NCI-H69 (cell line): ENCODE measurements at regions not wholly inside any gene's neighbourhood (a gene's known extent, or its start where the extent isn't known, plus 50 kb on each side); places are given as distances from the start of the nearest gene placed in this dataset.
"Not testable (repeated sequence)": the region's sequence is repeated elsewhere in the genome, so short reads cannot be mapped to it uniquely, and the experiment has no call there.

Experiments used
- DNase-seq: peaks from one replicate; lab custom pipeline; 2025; lab: John Stamatoyannopoulos, UW

DNA sequence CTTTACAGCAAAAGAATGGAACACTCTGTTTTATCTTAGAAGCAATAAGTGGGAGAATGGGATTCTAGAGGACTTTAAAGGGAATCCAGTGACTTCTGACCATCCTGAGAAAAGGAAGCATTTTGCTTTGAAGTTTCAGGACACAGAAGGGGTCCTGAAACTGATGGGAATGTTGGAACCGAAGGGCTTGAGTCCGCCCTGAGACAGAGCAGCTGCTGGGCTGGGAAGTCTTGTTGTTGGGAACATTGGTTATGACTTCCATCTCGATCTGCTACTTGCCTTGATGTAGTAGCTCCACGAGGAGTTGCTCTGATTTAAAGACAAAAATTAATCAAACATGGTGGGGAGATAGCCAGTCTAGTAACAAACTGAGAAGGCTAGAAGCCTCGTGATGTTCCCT is 177.6 kb downstream of the JCAD start:
- no peak for DNase-seq

DNA sequence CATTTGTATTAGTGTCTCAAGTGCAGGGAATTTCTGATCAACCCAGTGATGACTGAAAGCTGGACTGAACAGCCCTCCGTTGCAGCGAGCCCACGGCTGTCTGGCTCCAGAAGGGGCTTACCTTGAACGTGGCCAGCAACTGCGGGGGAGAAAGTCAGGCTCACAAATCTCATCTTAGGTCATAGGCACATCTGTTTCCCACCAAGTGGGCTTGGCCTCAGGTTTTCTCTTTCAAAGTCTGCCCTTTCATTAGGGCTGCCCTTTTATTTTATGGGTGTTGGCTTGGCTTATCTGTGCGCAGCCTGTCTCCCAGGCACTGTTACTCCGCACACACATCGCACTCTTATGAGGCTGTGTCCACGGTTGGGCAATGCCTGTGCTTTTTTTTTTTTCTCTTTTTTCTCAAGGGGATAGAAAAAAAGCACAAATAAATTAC is 178.0 kb downstream of the JCAD start:
- DNase-seq = no peak

DNA sequence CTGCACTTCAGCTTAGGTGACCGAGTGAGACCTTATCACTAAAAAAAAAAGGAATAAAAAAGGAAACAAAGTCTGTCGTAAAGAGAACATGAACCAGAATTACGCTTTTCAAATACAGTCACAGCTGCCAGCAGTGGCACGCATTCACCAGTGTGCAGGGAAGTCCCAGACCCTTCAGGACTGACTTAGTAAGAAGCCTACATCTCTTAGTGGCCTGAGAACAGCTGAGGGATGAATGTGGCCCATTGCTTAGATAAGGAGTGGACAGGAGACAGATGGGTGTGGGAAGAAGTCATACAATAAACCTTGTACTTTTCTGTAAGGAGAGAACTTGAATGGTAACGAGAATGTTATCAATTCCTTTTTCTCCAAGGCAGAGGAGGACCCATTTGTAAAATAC is 178.5 kb downstream of the JCAD start:
- DNase-seq = no peak

DNA sequence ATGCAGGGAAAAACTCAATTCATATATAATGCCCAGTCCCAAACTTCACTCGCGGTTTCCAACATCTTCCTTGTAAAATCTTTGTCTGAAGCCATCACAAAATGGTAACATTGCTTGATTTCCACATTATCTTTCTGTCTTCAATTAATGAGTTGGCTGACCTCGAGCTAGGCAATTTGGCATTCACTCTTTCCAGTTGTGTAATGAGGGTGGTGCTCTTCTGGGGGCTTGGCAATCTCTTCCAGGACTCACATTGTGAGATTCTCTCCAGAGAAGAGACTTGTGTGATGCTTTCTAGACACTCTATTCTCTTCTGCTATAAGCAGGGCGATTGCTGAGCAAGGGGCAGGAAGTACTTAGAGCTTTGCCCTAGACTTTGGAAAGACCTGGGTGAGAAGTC is 179.5 kb downstream of the JCAD start:
- DNase-seq = no peak

DNA sequence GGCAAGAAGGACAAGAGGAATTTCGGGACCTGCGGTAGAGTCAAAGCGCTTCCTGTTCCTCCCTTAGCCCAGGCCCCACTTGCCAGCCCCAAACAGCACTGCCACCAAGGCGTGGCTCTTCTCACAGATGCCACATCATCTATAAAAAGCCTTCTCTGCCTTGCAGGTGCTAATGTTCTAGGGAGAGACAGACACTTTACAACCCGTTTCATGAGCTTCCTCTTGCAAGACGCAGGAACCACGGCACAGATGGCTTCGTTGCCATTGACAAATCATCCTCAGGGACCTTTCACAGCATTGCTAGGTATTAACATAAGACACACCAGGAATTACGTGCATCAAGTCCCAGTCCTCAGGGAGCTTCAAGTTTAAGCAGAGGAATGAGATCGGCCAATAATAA is 180.9 kb downstream of the JCAD start:
- DNase-seq = no peak

DNA sequence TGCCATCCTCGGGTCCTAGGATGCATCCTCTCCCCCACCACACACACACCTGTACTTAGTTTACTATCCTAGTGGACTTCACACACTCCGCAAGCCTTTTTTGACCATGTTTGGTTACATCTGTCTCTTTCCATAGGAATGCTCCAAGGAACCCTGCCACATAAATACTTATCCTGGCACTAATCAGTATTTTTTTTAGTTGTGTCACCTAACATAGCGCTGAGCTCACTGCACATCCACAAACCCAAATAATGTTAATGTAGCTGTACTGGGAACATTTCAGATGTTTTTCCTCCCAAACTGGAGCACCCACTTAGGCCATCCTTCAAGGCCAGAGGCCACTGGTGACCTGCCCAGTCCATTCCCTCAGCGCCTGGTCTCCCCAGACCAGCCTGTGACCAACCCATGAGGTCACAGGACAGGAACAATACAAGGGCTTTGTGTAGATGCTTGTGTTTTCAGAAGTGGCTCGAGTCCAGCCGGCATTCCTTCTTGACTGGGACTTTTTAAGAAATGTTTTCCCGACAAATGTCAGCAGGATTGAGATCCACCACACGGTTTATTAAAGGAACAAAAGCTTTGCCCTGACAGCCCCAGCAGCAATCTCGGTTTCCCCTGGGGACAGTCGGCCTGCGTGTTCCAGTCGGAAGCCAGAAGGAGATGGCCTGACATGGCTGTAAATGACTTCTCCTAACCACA is 181.4 kb downstream of the JCAD start:
- no peak for DNase-seq

DNA sequence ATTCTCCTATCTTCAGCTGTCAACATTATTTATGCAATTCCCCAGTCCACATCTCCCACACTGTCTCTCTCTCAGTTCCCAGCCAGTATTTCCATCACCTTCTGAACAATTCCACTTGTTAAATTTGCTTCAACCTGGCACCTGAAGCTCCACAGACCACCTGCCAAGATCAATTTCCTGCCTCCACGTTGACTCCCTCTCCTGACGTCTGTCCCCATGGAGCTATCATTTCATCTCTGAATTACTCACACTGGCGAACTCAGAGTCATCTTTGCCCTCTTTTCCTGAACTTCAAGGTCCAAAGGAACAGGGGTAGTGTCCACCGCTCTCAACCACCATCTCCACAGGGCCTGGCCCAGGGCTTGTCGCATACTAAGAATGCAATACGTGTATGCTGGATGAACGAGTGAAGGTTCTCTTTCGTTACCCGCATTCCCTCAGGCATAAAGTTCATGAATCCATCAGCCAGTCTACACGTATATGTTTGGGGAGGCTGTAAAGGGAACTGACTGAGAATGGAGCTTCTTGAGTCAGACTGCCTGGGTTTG is 183.3 kb downstream of the JCAD start:
- DNase-seq = peak; percentile 3

DNA sequence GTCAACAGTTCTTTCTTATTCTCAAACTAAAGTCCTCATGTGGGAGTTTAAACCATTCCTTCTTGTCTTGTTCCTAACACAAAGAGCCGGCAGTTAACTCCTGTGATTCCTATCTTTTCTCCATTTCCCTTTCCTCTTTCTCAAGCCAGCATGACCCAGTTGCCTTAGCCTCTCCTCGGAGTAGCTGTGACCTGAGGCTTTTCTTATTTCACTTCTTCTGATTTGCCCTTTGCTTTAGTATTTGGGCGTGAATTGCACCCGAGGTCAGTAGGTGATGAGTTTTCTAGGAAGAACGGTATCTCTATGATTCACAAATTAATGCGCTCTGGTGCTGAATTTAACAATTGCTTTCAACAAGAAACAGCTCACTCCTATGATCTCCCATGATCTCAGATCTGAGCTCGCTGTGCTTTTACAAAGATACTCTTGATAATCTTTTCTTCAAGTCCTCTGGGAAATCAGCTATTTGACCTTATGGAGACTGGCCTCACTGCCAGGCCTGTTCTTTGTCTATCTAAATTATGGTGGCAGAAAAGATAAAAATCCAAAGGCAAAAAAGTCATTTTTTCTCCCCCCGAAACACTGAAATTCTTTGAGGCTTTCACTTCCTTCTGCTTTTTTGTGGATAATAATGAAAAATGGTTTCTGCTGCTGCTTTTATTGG is 184.6 kb downstream of the JCAD start:
- no peak for DNase-seq

DNA sequence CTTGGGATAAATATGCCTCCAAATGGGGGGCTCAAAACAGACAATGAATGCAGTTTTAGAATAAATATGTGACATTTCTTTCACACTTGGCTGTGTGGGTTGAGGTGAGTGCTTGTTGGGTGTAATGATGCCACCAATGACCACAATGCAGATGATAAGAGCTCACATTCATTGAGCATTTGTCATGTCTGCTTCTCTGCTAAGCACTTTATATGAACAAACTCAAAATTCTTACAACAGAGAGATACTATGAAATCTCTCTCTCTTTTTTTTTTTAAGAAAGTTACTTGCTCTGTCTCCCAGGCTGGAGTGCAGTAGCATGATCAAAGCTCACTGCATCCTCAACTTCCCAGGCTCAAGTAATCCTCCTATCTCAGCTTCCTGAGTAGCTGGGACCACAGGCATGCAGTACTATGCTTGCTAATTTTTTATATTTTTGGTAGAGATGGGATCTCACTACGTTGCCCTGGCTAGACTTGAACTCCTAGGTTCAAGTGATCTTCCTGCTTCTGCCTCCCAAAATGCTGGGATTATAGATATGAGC is 185.4 kb downstream of the JCAD start:
- no peak for DNase-seq

DNA sequence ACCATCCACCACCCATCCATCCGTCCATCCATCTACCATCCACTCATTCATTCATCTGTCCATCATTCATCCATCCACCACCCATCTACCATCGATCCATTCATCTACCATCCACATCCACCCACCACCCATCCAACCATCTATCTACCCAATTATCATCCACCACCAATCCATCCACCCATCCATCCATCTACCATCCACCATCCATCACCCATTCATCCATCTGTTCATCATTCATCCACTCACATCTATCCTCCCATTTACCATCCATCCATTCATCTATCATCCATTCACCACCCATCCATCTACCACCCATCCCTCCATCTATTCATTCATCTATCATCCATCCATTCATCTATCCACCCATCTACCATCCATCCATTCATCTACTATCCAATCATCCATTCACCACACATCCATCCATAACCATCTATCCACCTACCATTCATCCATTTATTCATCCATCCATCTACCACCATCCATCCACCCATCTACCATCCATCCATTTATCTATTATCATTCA is 188.8 kb downstream of the JCAD start:
- DNase-seq = no peak

DNA sequence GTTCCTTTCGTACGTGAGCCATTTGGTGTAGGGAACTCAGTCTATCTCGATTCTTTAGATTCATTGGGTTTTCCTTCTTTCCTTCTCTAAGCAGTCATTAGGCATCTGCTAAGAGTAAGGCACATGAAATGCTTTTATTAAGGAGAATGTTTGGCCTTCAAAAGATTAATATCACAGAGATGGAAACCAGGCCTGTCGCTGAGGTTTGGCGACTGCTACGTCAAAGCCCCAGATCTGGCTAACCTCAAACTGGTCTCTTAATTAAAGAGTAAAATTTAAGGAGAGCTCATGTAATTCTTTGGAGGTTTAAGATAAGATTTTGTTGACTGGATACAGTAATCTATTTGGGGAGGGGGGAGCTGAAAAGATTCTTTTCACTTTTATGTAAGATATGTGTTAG is 189.8 kb downstream of the JCAD start:
- no peak for DNase-seq

DNA sequence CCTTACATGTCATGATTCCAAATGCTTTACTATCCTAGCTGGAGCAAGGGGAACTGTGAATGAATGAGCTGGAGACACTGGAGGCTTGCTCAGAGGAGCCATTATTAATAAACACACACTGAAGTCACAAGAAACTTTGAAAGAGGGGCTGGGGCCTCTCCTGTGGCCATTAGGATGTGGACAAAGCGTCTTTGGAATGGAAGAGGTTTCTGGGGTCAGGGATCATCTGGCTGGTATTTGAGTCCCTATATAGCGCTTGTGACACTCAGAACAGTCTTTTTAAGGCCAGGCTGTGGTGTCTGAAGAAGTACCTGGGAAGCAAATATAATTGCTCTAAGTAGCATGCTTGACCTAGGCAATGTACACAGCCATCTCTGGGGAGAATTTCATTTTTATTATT is 193.0 kb downstream of the JCAD start:
- DNase-seq = no peak

DNA sequence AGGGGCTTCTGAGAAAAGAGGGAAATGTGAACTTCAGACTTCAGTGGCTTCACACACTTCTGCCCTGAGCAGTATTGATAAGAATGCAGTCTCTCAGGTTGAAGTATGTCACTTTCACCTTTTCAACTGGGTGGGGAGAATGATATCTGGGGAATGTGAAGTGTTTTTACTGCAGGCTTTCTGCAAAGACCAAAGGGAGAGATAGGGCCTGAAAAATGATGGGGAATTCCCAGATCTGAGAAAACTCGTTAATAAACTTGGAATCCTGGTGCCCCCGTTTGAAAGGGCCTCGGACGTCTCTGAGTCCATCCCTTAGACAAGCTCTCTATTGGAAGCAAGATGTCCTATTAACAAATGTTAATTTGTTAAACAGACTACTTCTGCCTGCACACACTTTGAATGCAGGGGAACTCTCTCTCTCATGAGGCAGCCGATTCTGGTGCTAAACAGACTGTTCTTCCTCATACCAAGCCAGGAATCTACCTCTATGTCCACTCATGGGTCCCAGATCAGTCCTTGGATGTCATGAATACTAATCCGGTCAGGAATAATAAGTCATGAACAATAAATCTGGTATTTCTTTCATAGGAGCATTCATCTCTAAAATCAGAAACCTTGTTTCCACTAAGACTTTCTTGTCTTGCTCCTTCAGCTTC is 193.6 kb downstream of the JCAD start:
- no peak for DNase-seq

DNA sequence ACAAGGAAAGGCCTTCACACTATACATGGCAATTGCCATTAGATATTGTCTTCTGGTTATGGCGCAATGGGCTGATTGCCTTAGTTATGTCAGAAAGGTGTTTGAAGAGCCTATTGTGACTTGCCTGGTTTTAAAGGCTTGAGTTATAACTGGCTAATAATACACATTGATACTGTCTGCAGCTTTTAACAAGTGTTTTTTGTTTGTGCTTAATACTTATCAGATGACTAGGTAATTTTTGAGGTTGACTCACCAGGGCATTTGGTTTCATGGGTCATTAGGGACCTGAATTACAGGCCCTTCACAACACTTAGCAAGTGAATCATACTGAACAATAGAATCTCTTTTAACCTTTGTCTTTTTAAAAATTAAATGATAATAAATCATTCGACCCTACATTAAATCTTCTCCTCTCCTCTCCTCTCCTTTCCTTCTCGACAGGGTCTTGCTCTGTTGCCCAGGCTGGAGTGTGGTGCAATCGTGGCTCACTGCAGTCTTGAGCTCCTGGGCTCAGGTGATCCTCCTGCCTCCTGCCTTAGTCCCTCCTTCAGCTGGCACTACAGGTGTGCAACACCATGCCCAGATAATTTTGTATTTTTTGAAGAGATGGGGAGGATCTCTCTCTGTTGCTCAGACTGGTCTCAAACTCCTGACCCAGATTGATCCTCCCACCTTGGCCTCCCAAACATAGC is 196.3 kb downstream of the JCAD start:
- peak; percentile 49 for DNase-seq

DNA sequence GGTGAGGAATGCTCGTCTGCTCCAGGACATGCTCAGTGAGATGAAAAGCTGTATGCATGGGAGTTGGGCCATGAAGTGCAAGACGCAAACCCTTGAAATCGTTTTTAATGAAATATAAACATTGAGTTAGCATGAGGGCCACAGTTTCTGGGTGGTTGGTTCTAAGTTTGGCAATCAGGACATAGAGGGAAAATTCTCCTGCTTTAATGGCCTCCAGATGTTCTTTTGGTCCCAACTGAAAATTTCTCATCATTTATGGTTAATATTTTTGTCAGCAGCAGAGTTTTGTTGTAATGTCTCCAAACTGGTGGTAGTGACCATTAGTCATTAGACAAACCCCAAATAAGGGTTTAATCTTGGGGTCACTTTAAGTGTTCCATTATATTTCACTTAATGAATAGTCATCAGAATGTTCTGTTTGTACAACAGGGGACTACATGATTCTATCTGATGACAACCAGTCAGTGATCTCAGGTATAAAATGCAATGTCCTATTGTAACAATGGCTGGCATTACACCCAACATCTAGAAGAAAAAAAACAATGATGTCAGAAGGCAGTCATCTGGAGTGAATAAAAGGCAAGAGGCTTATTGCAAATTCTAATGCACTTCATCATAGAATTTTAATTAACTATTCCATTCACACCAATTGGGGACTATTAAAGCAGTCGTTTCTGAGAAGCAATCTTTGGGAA is 197.4 kb downstream of the JCAD start:
- no peak for DNase-seq

DNA sequence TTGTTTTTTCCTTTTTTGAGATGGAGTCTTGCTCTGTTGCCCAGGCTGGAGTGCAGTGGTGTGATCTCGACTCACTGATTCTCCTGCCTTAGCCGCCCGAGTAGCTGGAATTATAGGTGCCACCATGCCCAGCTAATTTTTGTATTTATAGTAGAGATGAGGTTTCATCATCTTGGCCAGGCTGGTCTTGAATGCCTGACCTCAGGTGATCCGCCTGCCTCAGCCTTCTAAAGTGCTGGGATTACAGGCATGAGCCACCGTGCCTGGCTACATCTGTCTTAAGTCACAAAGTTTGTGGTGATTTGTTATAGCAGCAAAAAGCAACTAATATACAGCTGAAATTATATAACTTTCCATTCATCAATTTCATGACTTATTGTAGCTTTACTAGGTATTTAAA is 198.2 kb downstream of the JCAD start:
- DNase-seq = not testable (repeated sequence)

DNA sequence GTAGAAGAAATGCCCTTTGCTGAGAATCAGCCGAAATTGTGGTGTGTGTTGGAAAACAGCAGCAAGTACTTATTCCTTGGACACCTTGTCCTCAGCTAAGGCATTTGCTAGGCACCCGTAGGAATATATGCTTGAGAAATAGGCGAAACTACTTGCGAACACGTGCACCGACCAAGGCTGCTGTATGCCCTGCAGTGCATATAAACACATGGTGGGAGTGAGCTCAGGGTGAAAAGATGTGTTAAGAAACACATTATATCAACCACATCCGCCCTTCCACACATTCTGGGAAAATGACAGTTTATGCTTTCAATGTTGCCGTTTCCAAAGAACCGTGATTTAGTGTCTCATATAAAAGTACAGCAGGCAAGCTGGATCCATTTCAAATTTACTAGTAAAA is 199.2 kb downstream of the JCAD start:
- no peak for DNase-seq

DNA sequence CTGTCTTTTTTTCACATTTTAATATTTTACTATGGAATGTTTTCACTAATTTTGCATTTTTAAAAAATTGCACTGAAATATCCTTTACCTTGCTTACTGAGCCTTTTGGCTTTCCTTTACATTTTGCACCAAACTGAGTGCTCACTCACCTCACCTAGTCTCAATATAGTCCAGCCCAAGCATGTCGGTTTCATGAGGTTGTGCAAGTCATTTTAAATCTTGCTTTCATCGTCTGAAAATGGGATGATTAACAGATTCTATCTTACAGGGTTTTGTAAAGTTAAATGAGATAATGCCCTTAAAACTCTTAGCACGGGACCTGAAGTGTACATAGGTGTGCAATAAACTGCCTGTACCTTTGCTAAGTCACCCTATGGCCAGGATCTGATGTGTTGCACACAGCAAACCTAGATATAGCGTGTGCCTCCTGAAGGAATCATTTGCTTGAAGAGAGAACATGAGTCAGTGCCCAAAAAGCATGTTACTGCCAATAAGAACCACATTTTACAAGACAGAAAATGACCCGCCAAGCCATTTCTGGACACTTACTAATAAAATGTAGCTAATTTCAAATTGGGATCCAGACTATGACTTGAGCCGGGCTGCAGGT is 199.8 kb downstream of the JCAD start:
- DNase-seq = no peak

DNA sequence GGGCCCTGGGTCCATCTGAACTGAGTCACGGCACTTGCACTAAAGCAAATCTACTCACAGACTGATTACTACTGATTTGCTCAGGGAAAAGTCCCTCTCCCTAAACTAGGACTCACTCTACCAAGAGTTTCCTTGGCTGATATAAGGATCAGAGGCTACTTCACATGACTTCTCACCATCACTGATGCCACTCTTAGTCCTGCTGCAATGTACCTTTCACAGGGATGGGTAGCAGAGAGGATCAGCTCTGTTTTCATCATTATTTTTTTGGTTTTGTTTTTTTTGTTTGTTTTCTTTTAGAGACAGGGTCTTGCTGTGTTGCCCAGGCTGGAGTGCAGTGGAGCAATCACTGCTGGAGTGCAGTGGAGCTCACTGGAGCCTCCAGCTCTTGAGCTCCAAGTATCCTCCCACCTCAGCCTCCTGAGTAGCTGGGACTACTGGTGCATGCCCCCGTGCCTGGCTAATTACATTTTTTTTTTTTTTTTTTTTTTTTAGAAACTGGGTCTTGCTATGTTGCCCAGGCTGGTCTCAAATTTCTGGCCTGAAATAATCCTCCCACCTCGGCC is 200.6 kb downstream of the JCAD start:
- no peak for DNase-seq

DNA sequence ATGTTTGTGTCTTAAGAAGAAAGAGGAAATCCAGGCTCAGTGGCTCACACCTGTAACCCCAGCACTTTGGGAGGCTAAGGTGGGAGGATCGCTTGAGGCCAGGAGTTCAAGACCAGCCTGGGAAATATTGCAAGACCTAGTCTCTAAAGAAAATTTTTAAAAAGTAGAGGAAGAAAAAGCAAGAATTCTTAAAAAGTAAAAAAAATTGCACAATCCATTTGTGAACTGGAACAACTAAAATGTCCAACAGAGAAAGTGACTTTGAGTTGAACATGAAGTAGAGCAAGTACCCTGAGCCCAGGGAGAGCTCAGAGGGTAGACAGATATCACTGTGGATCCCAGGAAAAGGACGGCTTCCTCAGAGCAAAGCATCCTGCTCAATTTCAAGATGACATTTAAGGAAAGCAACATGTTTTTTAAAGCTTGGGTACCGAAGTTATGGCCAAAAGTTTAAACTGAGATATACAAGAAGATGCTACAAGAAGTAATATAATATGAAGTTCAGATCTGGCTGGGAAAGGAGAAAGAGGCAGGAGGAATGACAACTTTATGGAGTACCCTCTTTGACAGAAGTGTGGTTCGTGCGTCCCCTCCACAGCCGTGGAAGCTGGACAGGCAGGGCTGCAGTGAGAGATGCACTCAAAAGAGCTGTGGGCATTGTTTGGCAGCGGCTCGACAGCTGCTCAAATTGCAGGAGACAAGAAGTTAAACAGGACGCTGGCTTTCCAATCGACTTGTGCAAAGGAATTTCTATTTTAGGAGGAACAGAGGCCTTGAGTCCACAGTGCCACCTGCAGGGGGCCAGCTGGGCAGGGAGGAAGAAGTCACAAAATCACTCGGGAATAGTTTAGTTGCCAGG is 201.3 kb downstream of the JCAD start:
- DNase-seq = peak; percentile 27
